Gastrocnemius medialis (tissue), 4 donors: ENCODE measurements at regions not wholly inside any gene's neighbourhood (a gene's known extent, or its start where the extent isn't known, plus 50 kb on each side); places are given as distances from the start of the nearest gene placed in this dataset.

Experiments used
- ATAC-seq, 2 donors: fragments of 150-250 bp; one replicate each; pipeline ENCODE4 v1.9.1; 2016
- DNase-seq, 2 donors: peaks; one replicate each; pipeline ENCODE4 v3.0.0-alpha.2; 2019
- H3K27ac ChIP-seq, 4 donors: fragments of 200-600 bp; sonication (generic); 1 replicate in 1 of 4; 2 replicates in 3 of 4; pipeline ENCODE4 v1.5.1; 2016 to 2018; ENCODE audit warnings: mild to moderate bottlenecking in 2 of 4, moderate library complexity in 1 of 4
- H3K27me3 ChIP-seq, 3 donors: fragments of 200-600 bp; sonication (generic) in 2 of 3; 1 replicate in 1 of 3; 2 replicates in 2 of 3; pipeline versions ENCODE4 v1.5.1 to v1.6.0; 2016 to 2019; ENCODE audit warnings: mild to moderate bottlenecking in 1 of 3, moderate library complexity in 1 of 3
- H3K36me3 ChIP-seq, 2 donors: fragments of 200-600 bp; sonication (generic) in 1 of 2; one replicate each; pipeline ENCODE4 v1.5.1; 2017 to 2018
- H3K4me1 ChIP-seq, 2 donors: fragments of 200-600 bp; sonication (generic) in 1 of 2; one replicate each; pipeline ENCODE4 v1.5.1; 2016 to 2017; ENCODE audit warnings: mild to moderate bottlenecking in 2 of 2
- H3K4me3 ChIP-seq, 4 donors: fragments of 200-600 bp; sonication (generic) in 3 of 4; 1 replicate in 1 of 4; 2 replicates in 3 of 4; pipeline ENCODE4 v1.5.1; 2016 to 2019; ENCODE audit warnings: mild to moderate bottlenecking in 2 of 4
- H3K9me3 ChIP-seq, 3 donors: fragments of 200-600 bp; sonication (generic) in 2 of 3; 1 replicate in 1 of 3; 2 replicates in 2 of 3; pipeline ENCODE4 v1.5.1; 2016 to 2019
- POLR2A ChIP-seq, 2 donors: fragments of 450-650 bp; IDR thresholded peaks; one replicate each; pipeline ENCODE4 v1.6.1; 2017; ENCODE audit warnings: antibody characterized with exemption in 2 of 2, mild to moderate bottlenecking in 2 of 2, moderate library complexity in 2 of 2
- in situ Hi-C, 4 donors: fragments of 200-750 bp; cut with MboI; loops; one replicate each; pipeline versions ENCODE4 v1.15.0 to v1.8.0; 2017; ENCODE audit warnings: low sequenced_read_pairs in 4 of 4
- intact Hi-C: fragments of 100-400 bp; cut with DNase I; formaldehyde crosslinking; loops from one replicate; pipeline ENCODE4 v1.15.1; 2023; ENCODE audit warnings: low total_unique reads
- TF ChIP-seq, protein P1 (sequence below), 5 experiments: fragments of 450-650 bp in 3 of 5; fragments of 200-600 bp in 2 of 5; sonication (generic) in 2 of 5; IDR thresholded peaks in 4 of 5; conservative IDR thresholded peaks in 1 of 5; 1 replicate in 4 of 5; 2 replicates in 1 of 5; pipeline ENCODE4 v1.5.1; 2016 to 2019; ENCODE audit warnings: antibody characterized with exemption in 5 of 5, mild to moderate bottlenecking in 3 of 5, moderate library complexity in 3 of 5

DNA sequence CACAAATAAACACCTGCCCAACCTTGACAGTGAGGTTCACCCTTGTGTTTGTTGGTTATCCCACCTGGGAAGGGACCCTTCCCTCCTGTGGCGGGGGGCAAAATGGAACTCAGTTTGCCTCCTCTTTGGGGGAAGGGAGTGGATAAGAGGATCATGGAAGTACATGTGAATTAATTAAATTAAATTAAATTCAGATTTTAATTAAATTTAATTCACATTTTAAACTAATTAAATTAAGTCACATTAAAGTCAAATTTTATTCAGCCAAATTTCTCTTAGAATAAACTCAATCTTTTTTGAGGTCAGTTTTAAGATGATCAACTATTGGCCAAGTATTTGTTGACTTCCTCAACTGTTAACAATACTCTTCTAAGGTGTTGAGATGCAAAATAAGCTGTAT is 252.4 kb upstream of the AJAP1 start:
- ATAC-seq (no peak), DNase-seq (no peak)
- Histone ChIP-seq H3K4me3 (no peak overlapping the region), H3K27ac (no peak overlapping the region), H3K9me3 (no peaks in the 10 kb centered on the region), H3K36me3 (no peaks in the 10 kb centered on the region), H3K27me3 (no peaks in the 10 kb centered on the region), H3K4me1 (no peaks in the 10 kb centered on the region)
- intact Hi-C loops: no loop called here
- TF ChIP-seq, protein P1, sequence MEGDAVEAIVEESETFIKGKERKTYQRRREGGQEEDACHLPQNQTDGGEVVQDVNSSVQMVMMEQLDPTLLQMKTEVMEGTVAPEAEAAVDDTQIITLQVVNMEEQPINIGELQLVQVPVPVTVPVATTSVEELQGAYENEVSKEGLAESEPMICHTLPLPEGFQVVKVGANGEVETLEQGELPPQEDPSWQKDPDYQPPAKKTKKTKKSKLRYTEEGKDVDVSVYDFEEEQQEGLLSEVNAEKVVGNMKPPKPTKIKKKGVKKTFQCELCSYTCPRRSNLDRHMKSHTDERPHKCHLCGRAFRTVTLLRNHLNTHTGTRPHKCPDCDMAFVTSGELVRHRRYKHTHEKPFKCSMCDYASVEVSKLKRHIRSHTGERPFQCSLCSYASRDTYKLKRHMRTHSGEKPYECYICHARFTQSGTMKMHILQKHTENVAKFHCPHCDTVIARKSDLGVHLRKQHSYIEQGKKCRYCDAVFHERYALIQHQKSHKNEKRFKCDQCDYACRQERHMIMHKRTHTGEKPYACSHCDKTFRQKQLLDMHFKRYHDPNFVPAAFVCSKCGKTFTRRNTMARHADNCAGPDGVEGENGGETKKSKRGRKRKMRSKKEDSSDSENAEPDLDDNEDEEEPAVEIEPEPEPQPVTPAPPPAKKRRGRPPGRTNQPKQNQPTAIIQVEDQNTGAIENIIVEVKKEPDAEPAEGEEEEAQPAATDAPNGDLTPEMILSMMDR (IDR thresholded peaks at IDR 0.05 in 4 of 5, conservative IDR thresholded peaks at IDR 0.05 in 1 of 5): no peak
- TF ChIP-seq POLR2A (IDR thresholded peaks at IDR 0.05): no peak
- in situ Hi-C loops: no loop called here

DNA sequence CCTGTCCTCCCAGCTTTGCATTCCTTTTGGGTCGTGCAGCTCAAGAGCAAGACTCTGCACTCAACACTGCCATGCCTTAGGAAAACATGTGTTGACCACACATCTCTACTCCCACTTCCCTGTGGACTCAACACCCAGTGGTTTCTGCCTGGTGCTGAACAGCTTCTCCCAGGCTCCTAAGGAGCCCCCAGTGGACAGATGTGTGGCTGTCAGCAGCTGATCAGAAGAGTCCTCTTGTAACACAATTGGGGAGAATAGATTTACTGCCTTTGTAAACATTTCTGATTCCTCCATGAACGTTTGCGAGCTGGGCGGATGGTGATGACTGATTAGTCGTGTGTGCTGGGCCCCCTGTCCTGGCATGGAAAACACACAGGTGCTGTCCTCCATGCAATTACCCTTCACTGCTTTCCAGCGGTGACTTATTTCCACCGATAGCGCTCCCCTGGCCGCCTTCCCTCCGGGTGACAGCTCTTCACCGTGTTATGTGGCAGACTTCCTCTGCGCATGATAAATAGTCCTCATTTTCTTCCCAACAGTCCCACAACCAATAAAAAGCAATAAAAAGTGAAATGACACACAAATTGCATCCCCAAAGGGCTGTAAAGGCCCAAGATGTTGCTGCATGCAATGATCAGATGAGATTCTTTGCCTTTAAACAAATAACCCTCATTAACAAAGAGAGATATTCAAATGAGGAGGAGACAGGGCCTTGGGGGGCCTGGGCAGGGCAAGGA is 249.4 kb upstream of the AJAP1 start:
- Histone ChIP-seq H3K27ac (no peak overlapping the region), H3K27me3 (no peaks in the 10 kb centered on the region), H3K4me1 (no peaks in the 10 kb centered on the region), H3K9me3 (no peaks in the 10 kb centered on the region), H3K36me3 (no peaks in the 10 kb centered on the region), H3K4me3 (no peak overlapping the region)
- no peak for TF ChIP-seq POLR2A (IDR thresholded peaks at IDR 0.05)
- TF ChIP-seq, protein P1 (IDR thresholded peaks at IDR 0.05 in 4 of 5, conservative IDR thresholded peaks at IDR 0.05 in 1 of 5): no peak
- in situ Hi-C loops: no loop called here
- ATAC-seq (no peak), DNase-seq (no peak)
- intact Hi-C loops: no loop called here

DNA sequence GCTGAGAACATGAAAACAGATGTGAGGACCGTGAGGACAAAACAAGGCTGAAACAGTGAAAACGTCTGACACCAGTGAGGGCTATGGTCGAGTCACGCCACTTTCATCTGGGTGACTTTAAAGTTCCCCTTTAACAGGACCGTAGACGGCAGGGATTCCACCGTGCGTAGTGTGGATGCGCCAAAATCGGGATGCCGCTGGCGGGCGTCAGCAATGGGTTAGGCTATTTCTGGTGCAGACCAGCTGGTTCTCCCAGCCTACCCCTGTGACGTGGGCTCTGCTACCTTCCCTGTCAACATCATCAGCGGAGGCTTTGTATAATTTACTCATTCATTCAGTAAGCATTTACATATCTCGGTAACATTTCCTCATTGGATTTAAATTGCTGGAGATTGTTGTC is 246.6 kb upstream of the AJAP1 start:
- Histone ChIP-seq H3K4me3 (no peak overlapping the region), H3K27me3 (no peaks in the 10 kb centered on the region), H3K36me3 (no peaks in the 10 kb centered on the region), H3K9me3 (no peaks in the 10 kb centered on the region), H3K4me1 (no peaks in the 10 kb centered on the region), H3K27ac (no peak overlapping the region)
- ATAC-seq (no peak), DNase-seq (no peak)
- in situ Hi-C loops (no loop called here), intact Hi-C loops (no loop called here)
- TF ChIP-seq, protein P1 (IDR thresholded peaks at IDR 0.05 in 4 of 5, conservative IDR thresholded peaks at IDR 0.05 in 1 of 5): no peak
- TF ChIP-seq POLR2A (IDR thresholded peaks at IDR 0.05): no peak

DNA sequence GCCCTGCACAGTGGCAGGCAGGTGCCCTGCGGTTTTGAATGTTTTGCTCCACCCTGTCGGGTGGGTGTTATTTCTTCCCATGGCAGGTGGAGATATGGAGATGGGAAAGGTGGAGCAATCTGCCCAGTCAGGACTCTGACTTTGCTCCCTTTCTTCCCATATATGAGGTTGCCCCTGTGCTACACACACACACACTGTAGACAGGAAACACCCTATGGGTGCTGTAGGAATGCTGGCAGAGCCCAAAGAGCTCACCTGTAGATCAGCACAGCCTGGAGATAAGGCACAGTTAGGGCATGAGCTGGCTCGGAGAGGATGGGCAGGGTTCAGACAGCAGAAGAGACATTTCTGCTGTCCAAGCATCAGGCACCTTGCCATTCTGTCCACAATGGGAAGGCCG is 246.0 kb upstream of the AJAP1 start:
- DNase-seq: no peak
- H3K27me3 ChIP-seq: no peaks in the 10 kb centered on the region
- in situ Hi-C loops: no loop called here
- H3K4me3 ChIP-seq: no peak overlapping the region
- H3K4me1 ChIP-seq: no peaks in the 10 kb centered on the region
- no peaks in the 10 kb centered on the region for H3K36me3 ChIP-seq
- ATAC-seq: no peak
- no peak overlapping the region for H3K27ac ChIP-seq
- TF ChIP-seq POLR2A (IDR thresholded peaks at IDR 0.05): no peak
- TF ChIP-seq, protein P1 (IDR thresholded peaks at IDR 0.05 in 4 of 5, conservative IDR thresholded peaks at IDR 0.05 in 1 of 5): no peak
- intact Hi-C loops: no loop called here
- H3K9me3 ChIP-seq: no peaks in the 10 kb centered on the region

DNA sequence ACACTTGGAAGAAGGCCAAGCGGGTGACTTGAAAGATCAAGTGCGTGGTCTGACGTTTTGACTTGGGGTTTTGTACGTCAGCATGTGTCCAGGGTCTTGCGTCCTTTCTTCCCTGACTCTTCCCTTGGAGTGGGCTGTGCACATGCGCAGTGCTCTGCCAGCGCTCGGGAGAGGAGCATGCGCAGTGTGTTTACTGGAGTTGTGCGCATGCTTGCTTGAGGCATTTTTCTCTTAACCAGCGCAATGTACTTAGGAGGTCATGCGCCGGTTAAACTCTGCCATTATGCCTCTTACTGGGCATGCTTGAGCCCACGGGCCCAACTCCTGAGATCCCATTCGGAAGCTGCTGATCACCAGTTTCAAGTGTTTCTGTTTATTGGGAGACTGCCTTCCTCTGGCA is 242.5 kb upstream of the AJAP1 start:
- no peaks in the 10 kb centered on the region for H3K9me3 ChIP-seq
- TF ChIP-seq POLR2A (IDR thresholded peaks at IDR 0.05): no peak
- TF ChIP-seq, protein P1 (IDR thresholded peaks at IDR 0.05 in 4 of 5, conservative IDR thresholded peaks at IDR 0.05 in 1 of 5): no peak
- no peak for ATAC-seq
- H3K4me1 ChIP-seq: no peaks in the 10 kb centered on the region
- intact Hi-C loops (no loop called here), in situ Hi-C loops (no loop called here)
- no peaks in the 10 kb centered on the region for H3K27me3 ChIP-seq
- no peaks in the 10 kb centered on the region for H3K36me3 ChIP-seq
- DNase-seq: no peak
- H3K4me3 ChIP-seq: no peak overlapping the region
- no peak overlapping the region for H3K27ac ChIP-seq
